AG04449 (cell line): ENCODE measurements at regions not wholly inside any gene's neighbourhood (a gene's known extent, or its start where the extent isn't known, plus 50 kb on each side); places are given as distances from the start of the nearest gene placed in this dataset.

Experiments
- CTCF ChIA-PET: fragments of 350-600 bp; formaldehyde crosslinking; extraction: SDS; loops from one replicate; lab custom pipeline; 2021; ENCODE audit warnings: antibody characterized with exemption; lab: Yijun Ruan, JAX
- POLR2A ChIA-PET: fragments of 400-600, 350-600 bp; formaldehyde crosslinking; extraction: SDS; loops from one replicate; lab custom pipeline; 2020; ENCODE audit warnings: antibody characterized with exemption, inconsistent platforms; lab: Yijun Ruan, JAX
- DNase-seq: peaks from one replicate; pipeline ENCODE4 v3.0.0-alpha.2; 2010; ENCODE audit warnings: low read depth, low spot score
- H3K4me3 ChIP-seq: 2 replicates; pipeline ENCODE4 v1.5.1; 2011; ENCODE audit warnings: low read depth, mild to moderate bottlenecking, control low read depth, low read length
- TF ChIP-seq, protein P1 (sequence below): IDR thresholded peaks from one replicate; pipeline ENCODE4 v1.5.1; 2011; ENCODE audit warnings: mild to moderate bottlenecking, moderate library complexity, low read length, control low read depth, inconsistent platforms; ENCODE audit not compliant: insufficient read depth; ENCODE audit errors: missing control alignments

DNA sequence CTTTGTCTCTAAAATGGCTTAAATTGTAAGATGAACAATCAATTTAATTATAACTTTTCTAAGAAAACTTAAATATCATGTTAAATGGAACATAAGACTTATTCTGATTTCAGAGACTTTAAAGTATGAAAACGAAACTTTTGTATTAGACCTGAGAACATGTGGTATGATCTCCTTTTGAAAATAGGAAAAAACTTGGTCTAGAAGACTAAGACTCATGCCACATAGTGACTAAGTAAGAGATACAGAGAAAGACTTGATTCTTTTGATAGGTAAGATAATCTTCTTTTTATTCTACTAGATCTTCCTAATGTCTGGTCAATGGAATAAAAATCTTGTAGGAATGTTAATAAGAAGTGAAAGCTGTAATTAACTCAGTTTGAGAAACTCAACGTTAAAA is 326.3 kb upstream of the GRIA3 start:
- ChIA-PET POLR2A (no interaction called here), CTCF (no interaction called here)
- no peak overlapping the region for H3K4me3 ChIP-seq
- TF ChIP-seq, protein P1, sequence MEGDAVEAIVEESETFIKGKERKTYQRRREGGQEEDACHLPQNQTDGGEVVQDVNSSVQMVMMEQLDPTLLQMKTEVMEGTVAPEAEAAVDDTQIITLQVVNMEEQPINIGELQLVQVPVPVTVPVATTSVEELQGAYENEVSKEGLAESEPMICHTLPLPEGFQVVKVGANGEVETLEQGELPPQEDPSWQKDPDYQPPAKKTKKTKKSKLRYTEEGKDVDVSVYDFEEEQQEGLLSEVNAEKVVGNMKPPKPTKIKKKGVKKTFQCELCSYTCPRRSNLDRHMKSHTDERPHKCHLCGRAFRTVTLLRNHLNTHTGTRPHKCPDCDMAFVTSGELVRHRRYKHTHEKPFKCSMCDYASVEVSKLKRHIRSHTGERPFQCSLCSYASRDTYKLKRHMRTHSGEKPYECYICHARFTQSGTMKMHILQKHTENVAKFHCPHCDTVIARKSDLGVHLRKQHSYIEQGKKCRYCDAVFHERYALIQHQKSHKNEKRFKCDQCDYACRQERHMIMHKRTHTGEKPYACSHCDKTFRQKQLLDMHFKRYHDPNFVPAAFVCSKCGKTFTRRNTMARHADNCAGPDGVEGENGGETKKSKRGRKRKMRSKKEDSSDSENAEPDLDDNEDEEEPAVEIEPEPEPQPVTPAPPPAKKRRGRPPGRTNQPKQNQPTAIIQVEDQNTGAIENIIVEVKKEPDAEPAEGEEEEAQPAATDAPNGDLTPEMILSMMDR = no peak
- no peak for DNase-seq

DNA sequence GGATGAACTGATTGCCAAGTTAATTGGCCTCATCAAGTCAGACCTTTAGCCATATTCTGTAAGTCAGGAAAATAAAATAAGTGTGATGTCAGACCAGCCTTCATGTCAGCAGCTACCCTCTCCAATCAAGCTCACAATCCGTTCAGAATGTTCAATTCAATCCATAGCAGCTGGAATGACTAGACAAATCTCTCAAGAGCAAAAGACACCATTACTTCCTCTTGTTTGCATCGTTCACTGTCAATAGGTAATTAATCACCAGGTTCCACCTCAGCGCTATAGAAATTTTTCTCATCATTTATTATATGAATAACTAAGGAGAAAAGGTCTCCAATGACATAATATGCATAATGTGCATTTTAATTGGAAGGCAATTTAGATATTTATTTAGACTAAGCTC is 321.0 kb upstream of the GRIA3 start:
- DNase-seq = no peak
- CTCF ChIA-PET = no interaction called here
- TF ChIP-seq, protein P1 = no peak
- H3K4me3 ChIP-seq = no peak overlapping the region
- POLR2A ChIA-PET = no interaction called here

DNA sequence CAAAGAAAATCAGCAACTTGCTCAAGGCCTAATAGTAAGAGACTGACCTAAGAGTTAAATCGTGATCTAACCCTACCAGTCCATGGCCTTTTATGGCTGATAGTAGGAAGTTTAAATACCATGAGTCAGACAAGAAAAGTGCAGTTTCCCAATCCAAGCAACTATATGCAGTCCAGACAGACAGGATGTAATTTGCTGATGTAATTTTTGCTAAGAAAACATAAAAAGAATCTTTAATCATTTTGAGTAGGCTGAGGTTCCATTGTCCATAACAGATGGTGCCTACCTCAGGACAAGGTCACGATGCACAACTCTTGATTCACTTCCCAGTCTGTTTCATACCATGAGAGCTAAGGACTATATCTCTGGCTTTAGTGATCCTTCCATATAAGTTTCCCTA is 317.5 kb upstream of the GRIA3 start:
- POLR2A ChIA-PET = no interaction called here
- DNase-seq = peak; percentile 76
- TF ChIP-seq, protein P1 = no peak
- no peak overlapping the region for H3K4me3 ChIP-seq
- CTCF ChIA-PET = no interaction called here

DNA sequence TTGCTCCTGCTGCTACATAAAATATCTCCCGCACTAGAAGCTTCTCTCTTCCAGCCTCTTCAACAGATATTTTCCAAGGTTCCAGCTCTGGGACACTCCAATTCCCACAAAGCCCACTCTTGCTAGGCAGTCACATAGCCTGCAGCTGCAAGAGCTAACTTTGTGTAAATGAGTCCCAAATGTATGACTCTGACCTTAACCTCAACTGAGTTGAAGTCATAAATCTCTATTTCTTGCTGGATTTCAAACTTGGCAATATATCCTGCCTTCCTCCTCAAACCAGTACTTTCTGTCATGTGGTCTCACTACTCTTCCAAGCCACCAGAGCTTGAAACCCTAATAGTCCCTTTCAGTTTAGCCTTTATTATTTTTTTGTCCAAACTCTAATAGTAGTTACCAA is 315.4 kb upstream of the GRIA3 start:
- POLR2A ChIA-PET = no interaction called here
- CTCF ChIA-PET = no interaction called here
- DNase-seq = no peak
- no peak overlapping the region for H3K4me3 ChIP-seq
- TF ChIP-seq, protein P1 = no peak

DNA sequence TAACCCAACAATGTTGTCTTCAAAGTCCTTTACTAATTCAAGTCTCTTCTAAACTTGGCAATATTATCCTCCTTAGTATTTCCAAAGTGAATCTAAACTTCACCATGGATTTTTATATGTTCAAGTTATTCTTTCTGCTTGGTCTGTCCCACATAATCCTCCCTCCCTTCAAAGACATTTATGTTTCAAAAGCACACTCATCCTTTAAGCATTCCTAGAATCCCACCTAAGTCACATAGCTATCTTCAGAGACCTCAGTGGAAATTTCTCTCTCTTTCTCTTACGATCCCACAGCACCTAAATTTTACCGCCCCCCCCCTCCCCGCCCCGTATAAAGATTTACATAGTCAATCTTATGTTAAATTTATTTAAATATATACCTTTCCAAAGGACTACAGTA is 314.9 kb upstream of the GRIA3 start:
- POLR2A ChIA-PET = no interaction called here
- TF ChIP-seq, protein P1 = no peak
- no peak for DNase-seq
- CTCF ChIA-PET = interaction anchor here (1.0 kb wide), 1 partner anchor 12 kb away, joined by 3 read pairs; no protein-coding TSS in a partner anchor
- H3K4me3 ChIP-seq = no peak overlapping the region

DNA sequence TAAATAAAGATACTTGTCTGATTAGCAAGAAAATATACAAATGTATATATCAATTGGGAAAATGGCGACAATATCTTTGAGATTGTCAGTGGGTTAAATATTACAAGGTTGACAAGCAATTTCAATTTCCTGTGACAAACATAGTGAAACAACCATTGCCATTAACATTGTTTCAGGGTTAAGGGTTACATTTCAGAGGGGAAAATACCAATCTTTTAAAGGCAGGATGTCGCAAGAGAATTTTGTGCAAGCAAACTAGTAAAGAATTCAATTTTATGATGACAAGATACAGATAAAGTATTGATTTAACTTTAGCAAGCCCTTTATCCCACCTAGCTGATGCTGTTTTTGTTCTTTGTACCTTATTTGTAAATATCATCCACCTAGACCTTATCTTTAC is 305.8 kb upstream of the GRIA3 start:
- TF ChIP-seq, protein P1 = no peak
- POLR2A ChIA-PET = no interaction called here
- CTCF ChIA-PET = no interaction called here
- no peak overlapping the region for H3K4me3 ChIP-seq
- DNase-seq = no peak
